H1 (cell line): ENCODE measurements at regions not wholly inside any gene's neighbourhood (a gene's known extent, or its start where the extent isn't known, plus 50 kb on each side); places are given as distances from the start of the nearest gene placed in this dataset.

ENCODE experiments used
- CTCF ChIA-PET: fragments of 300-600 bp; sonication (Branson Sonifier 250); formaldehyde crosslinking; loops from one replicate; lab custom pipeline; 2021; ENCODE audit not compliant: partially characterized antibody; lab: Charles Lee
- POLR2A ChIA-PET: fragments of 300-600 bp; sonication (Branson Sonifier 250); formaldehyde crosslinking; loops from one replicate; lab custom pipeline; 2021; ENCODE audit warnings: inconsistent platforms; ENCODE audit not compliant: partially characterized antibody; lab: Charles Lee
- DNase-seq, 2 experiments: peaks; one replicate each; pipeline versions ENCODE4 v3.0.0 to v3.0.0-alpha.2; 2010 to 2022; ENCODE audit warnings: low spot score in 2 of 2, low read depth in 1 of 2, mixed read lengths in 1 of 2
- FAIRE-seq: peaks from 2 replicates; lab custom pipeline; 2011; peaks lifted over from hg19 to GRCh38; lab: Jason Lieb, UNC
- H2AFZ ChIP-seq: 2 replicates; pipeline ENCODE4 v1.8.1; 2012; ENCODE audit warnings: low read length, inconsistent platforms
- H2AK5ac ChIP-seq: 2 replicates; pipeline ENCODE4 v1.6.1; 2013; ENCODE audit warnings: low read depth, low read length
- H2BK120ac ChIP-seq: replicated peaks from 2 replicates; pipeline ENCODE3; 2013; ENCODE audit warnings: low read depth, low read length, inconsistent platforms
- H2BK12ac ChIP-seq: 2 replicates; pipeline ENCODE4 v1.6.1; 2013; ENCODE audit warnings: low read depth, low read length
- H2BK15ac ChIP-seq: 2 replicates; pipeline ENCODE4 v1.6.1; 2013; ENCODE audit warnings: low read length
- H2BK20ac ChIP-seq: 2 replicates; pipeline ENCODE4 v1.6.1; 2013; ENCODE audit warnings: low read length
- H2BK5ac ChIP-seq: 2 replicates; pipeline ENCODE4 v1.6.1; 2013; ENCODE audit warnings: low read depth, low read length
- H3K14ac ChIP-seq: 2 replicates; pipeline ENCODE4 v1.6.1; 2013; ENCODE audit warnings: inconsistent platforms; ENCODE audit not compliant: insufficient read length
- H3K18ac ChIP-seq: 2 replicates; pipeline ENCODE4 v1.6.1; 2013; ENCODE audit warnings: low read length; ENCODE audit errors: extremely low read depth
- H3K23ac ChIP-seq: 2 replicates; pipeline ENCODE4 v1.6.1; 2013; ENCODE audit warnings: inconsistent platforms; ENCODE audit not compliant: insufficient read length
- H3K23me2 ChIP-seq: 2 replicates; pipeline ENCODE4 v1.6.1; 2013; ENCODE audit warnings: low read depth, low read length
- H3K27ac ChIP-seq: 2 replicates; pipeline ENCODE4 v1.6.1; 2011; ENCODE audit warnings: low read depth, low read length, inconsistent platforms
- H3K27me3 ChIP-seq, 4 experiments: replicated peaks in 1 of 4; 1 replicate in 1 of 4; 2 replicates in 3 of 4; pipeline versions ENCODE4 v1.6.1 to v1.8.1; 2011 to 2013; ENCODE audit warnings: low read length in 3 of 4, mild to moderate bottlenecking in 3 of 4, inconsistent platforms in 2 of 4, mixed read lengths in 2 of 4, moderate library complexity in 1 of 4; ENCODE audit not compliant: control insufficient read depth in 3 of 4, insufficient read depth in 3 of 4; ENCODE audit errors: extremely low read depth in 1 of 4
- H3K36me3 ChIP-seq, 4 experiments: 2 replicates each; pipeline versions ENCODE4 v1.6.1 to v1.8.1; 2011 to 2013; ENCODE audit warnings: mild to moderate bottlenecking in 4 of 4, low read length in 3 of 4, moderate library complexity in 2 of 4, control low read depth in 1 of 4, inconsistent platforms in 1 of 4; ENCODE audit not compliant: insufficient read depth in 4 of 4, control insufficient read depth in 2 of 4
- H3K4ac ChIP-seq: replicated peaks from 2 replicates; pipeline ENCODE3; 2013; ENCODE audit warnings: low read length, low read depth, mixed read lengths, inconsistent platforms; ENCODE audit not compliant: insufficient read length
- H3K4me1 ChIP-seq, 4 experiments: replicated peaks in 1 of 4; 1 replicate in 1 of 4; 2 replicates in 3 of 4; pipeline versions ENCODE4 v1.6.1 to v1.8.1; 2011 to 2013; ENCODE audit warnings: low read length in 3 of 4, inconsistent platforms in 2 of 4, mixed read lengths in 1 of 4; ENCODE audit not compliant: insufficient read depth in 4 of 4, control insufficient read depth in 3 of 4
- H3K4me2 ChIP-seq, 2 experiments: 2 replicates each; pipeline versions ENCODE4 v1.6.1 to v1.8.1; 2011 to 2013; ENCODE audit warnings: low read depth in 2 of 2, low read length in 2 of 2, control low read depth in 1 of 2, inconsistent platforms in 1 of 2, mild to moderate bottlenecking in 1 of 2; ENCODE audit not compliant: insufficient read depth in 1 of 2
- H3K4me3 ChIP-seq, 4 experiments: fragments of 200-600, 300-600 bp in 1 of 4; sonication (generic), shearing (Covaris generic), sonication (Bioruptor Twin) in 1 of 4; 2 replicates each; pipeline versions ENCODE4 v1.5.1 to v1.8.1; 2011 to 2016; ENCODE audit warnings: low read length in 4 of 4, low read depth in 3 of 4, control low read depth in 2 of 4, inconsistent platforms in 2 of 4, mild to moderate bottlenecking in 2 of 4, mixed read lengths in 1 of 4, moderate library complexity in 1 of 4; ENCODE audit not compliant: insufficient read depth in 2 of 4; ENCODE audit errors: extremely low read depth in 1 of 4
- H3K56ac ChIP-seq: replicated peaks from 2 replicates; pipeline ENCODE3; 2013; ENCODE audit warnings: low read depth, mild to moderate bottlenecking, mixed read lengths, low read length, inconsistent platforms; ENCODE audit not compliant: insufficient read length
- H3K79me1 ChIP-seq: 2 replicates; pipeline ENCODE4 v1.6.1; 2013; ENCODE audit warnings: low read depth, low read length, control low read depth
- H3K79me2 ChIP-seq, 2 experiments: 2 replicates each; pipeline versions ENCODE4 v1.6.1 to v1.8.1; 2012 to 2013; ENCODE audit warnings: low read length in 2 of 2, mild to moderate bottlenecking in 2 of 2, inconsistent platforms in 1 of 2; ENCODE audit not compliant: insufficient read depth in 2 of 2, control insufficient read depth in 1 of 2
- H3K9ac ChIP-seq, 4 experiments: replicated peaks in 1 of 4; 1 replicate in 1 of 4; 2 replicates in 3 of 4; pipeline versions ENCODE4 v1.6.1 to v1.8.1; 2011 to 2013; ENCODE audit warnings: low read depth in 3 of 4, low read length in 3 of 4, control low read depth in 2 of 4, mild to moderate bottlenecking in 2 of 4, moderate library complexity in 2 of 4, inconsistent platforms in 1 of 4; ENCODE audit errors: extremely low read depth in 1 of 4
- H3K9me3 ChIP-seq, 2 experiments: 2 replicates each; pipeline versions ENCODE4 v1.6.1 to v1.8.1; 2012 to 2013; ENCODE audit warnings: mild to moderate bottlenecking in 2 of 2, moderate library complexity in 2 of 2, control low read depth in 1 of 2, inconsistent platforms in 1 of 2, low read depth in 1 of 2, low read length in 1 of 2, mixed read lengths in 1 of 2; ENCODE audit not compliant: insufficient read depth in 2 of 2
- H4K20me1 ChIP-seq, 2 experiments: replicated peaks in 1 of 2; 2 replicates each; pipeline versions ENCODE3 to v1.8.1; 2011 to 2013; ENCODE audit warnings: inconsistent platforms in 2 of 2, low read length in 2 of 2, mild to moderate bottlenecking in 1 of 2; ENCODE audit not compliant: insufficient read depth in 2 of 2, control insufficient read depth in 1 of 2
- H4K5ac ChIP-seq: 2 replicates; pipeline ENCODE4 v1.6.1; 2013; ENCODE audit warnings: low read length, low read depth, mixed read lengths, inconsistent platforms; ENCODE audit not compliant: insufficient read length
- H4K8ac ChIP-seq: 2 replicates; pipeline ENCODE4 v1.8.0; 2013; ENCODE audit warnings: mild to moderate bottlenecking, moderate library complexity, low read length, inconsistent platforms; ENCODE audit not compliant: insufficient read depth; ENCODE audit errors: extremely low read depth
- H4K91ac ChIP-seq: replicated peaks from 2 replicates; pipeline ENCODE3; 2013; ENCODE audit warnings: low read length, mixed read lengths, inconsistent platforms; ENCODE audit not compliant: insufficient read length
- ASH2L ChIP-seq: fragments of 200-600, 300-600 bp; sonication (generic); IDR thresholded peaks from one replicate; pipeline ENCODE4 v1.7.1; 2017; ENCODE audit warnings: low read length
- CBX5 ChIP-seq: fragments of 300-800, 300-1000 bp; sonication (generic); IDR thresholded peaks from 2 replicates; pipeline ENCODE4 v1.7.1; 2016; ENCODE audit warnings: antibody characterized with exemption, low read length, low read depth
- CEBPB ChIP-seq: IDR thresholded peaks from 2 replicates; pipeline ENCODE4 v1.6.1; 2012; ENCODE audit warnings: low read depth, low read length
- CTBP2 ChIP-seq: IDR thresholded peaks from 2 replicates; pipeline ENCODE4 v1.7.0; 2011; ENCODE audit warnings: borderline replicate concordance, mild to moderate bottlenecking, moderate library complexity, mixed read lengths, low read length; ENCODE audit not compliant: insufficient read depth, insufficient read length
- JUN ChIP-seq: IDR thresholded peaks from 2 replicates; pipeline ENCODE4 v1.6.1; 2011; ENCODE audit warnings: low read depth, mild to moderate bottlenecking, improper control_type of control experiment, low read length
- JUND ChIP-seq: IDR thresholded peaks from 2 replicates; pipeline ENCODE4 v1.6.1; 2011; ENCODE audit warnings: mild to moderate bottlenecking, improper control_type of control experiment, low read length
- KDM4A ChIP-seq: IDR thresholded peaks from one replicate; pipeline ENCODE4 v1.7.1; 2012; ENCODE audit warnings: low read depth, mild to moderate bottlenecking, moderate library complexity, low read length, inconsistent platforms; ENCODE audit not compliant: severe bottlenecking
- MAFK ChIP-seq: IDR thresholded peaks from 2 replicates; pipeline ENCODE4 v1.6.1; 2012; ENCODE audit warnings: low read depth, mild to moderate bottlenecking, improper control_type of control experiment, low read length
- NANOG ChIP-seq: IDR thresholded peaks from 2 replicates; pipeline ENCODE4 v1.6.1; 2011; ENCODE audit warnings: low read length, low read depth, mild to moderate bottlenecking, inconsistent platforms; ENCODE audit not compliant: insufficient read depth, poor library complexity, severe bottlenecking
- POLR2AphosphoS5 ChIP-seq: IDR thresholded peaks from 2 replicates; pipeline ENCODE4 v1.6.1; 2011; ENCODE audit warnings: low read depth, low read length
- RXRA ChIP-seq: IDR thresholded peaks from 2 replicates; pipeline ENCODE4 v1.6.1; 2011; ENCODE audit warnings: low read depth, mild to moderate bottlenecking, low read length, moderate library complexity; ENCODE audit not compliant: insufficient read depth
- SP1 ChIP-seq: IDR thresholded peaks from 2 replicates; pipeline ENCODE4 v1.6.1; 2011; ENCODE audit warnings: low read depth, low read length
- SP2 ChIP-seq: IDR thresholded peaks from 2 replicates; pipeline ENCODE4 v1.6.1; 2012; ENCODE audit warnings: mild to moderate bottlenecking, low read length, inconsistent platforms
- TAF1 ChIP-seq: IDR thresholded peaks from 2 replicates; pipeline ENCODE4 v1.6.1; 2011; ENCODE audit warnings: mild to moderate bottlenecking, low read depth, low read length
- WGBS, 2 experiments: shearing (Covaris generic) in 1 of 2; methylation state at CpG; one replicate each; pipeline versions ENCODE4 v1.1.6 to v1.1.7; 2013 to 2015; ENCODE audit warnings: low lambda C conversion rate in 2 of 2, mixed read lengths in 2 of 2, inconsistent platforms in 1 of 2, low coverage in 1 of 2, missing lambda C conversion rate in 1 of 2; ENCODE audit not compliant: insufficient replicate concordance in 2 of 2, insufficient coverage in 1 of 2, insufficient read length in 1 of 2; ENCODE audit errors: extremely low coverage in 1 of 2, missing lambda C conversion rate in 1 of 2; 5-methylcytosine and 5-hydroxymethylcytosine counted together
- TF ChIP-seq, protein P1 (sequence below): IDR thresholded peaks from 2 replicates; pipeline ENCODE4 v1.6.1; 2012; ENCODE audit warnings: inconsistent platforms

GRCh38 chr9:73577848-73578247, 426.2 kb downstream of the ANXA1 start:
- H3K56ac ChIP-seq = no peak overlapping the region
- H3K27ac ChIP-seq = no peak overlapping the region
- H3K4ac ChIP-seq = no peak overlapping the region
- POLR2A ChIA-PET = no interaction called here
- H2AK5ac ChIP-seq = no peak overlapping the region
- H4K91ac ChIP-seq = no peak overlapping the region
- FAIRE-seq = no peak
- H2AFZ ChIP-seq = no peak overlapping the region
- no peak overlapping the region for H2BK20ac ChIP-seq
- H3K14ac ChIP-seq = no peak overlapping the region
- no peaks in the 10 kb centered on the region for H3K79me2 ChIP-seq
- CTCF ChIA-PET = interaction anchor here (0.7 to 1.0 kb wide), 2 partner anchors 12 to 27 kb away, joined by 3 to 4 read pairs; no protein-coding TSS in a partner anchor
- H2BK12ac ChIP-seq = no peak overlapping the region
- H4K20me1 ChIP-seq = no peaks in the 10 kb centered on the region
- no peak overlapping the region for H4K8ac ChIP-seq
- WGBS, 2 experiments = 94% methylated on average over 3 of the region's 3 CpGs; no CpG with 5 or more reads in 1 of the 2 experiments
- no peaks in the 10 kb centered on the region for H3K36me3 ChIP-seq
- no peaks in the 10 kb centered on the region for H3K23me2 ChIP-seq
- no peaks in the 10 kb centered on the region for H3K27me3 ChIP-seq
- no peak overlapping the region for H3K9ac ChIP-seq
- H3K18ac ChIP-seq = no peak overlapping the region
- H4K5ac ChIP-seq = no peak overlapping the region
- no peak overlapping the region for H2BK120ac ChIP-seq
- H3K4me2 ChIP-seq = no peak overlapping the region
- H3K79me1 ChIP-seq = no peaks in the 10 kb centered on the region
- no peak overlapping the region for H2BK5ac ChIP-seq
- H2BK15ac ChIP-seq = no peak overlapping the region
- no peak overlapping the region for H3K4me3 ChIP-seq
- no peaks in the 10 kb centered on the region for H3K4me1 ChIP-seq
- H3K9me3 ChIP-seq = no peaks in the 10 kb centered on the region
- DNase-seq = no peak
- H3K23ac ChIP-seq = no peak overlapping the region
- TF ChIP-seq TAF1 = no peak
- TF ChIP-seq, protein P1, sequence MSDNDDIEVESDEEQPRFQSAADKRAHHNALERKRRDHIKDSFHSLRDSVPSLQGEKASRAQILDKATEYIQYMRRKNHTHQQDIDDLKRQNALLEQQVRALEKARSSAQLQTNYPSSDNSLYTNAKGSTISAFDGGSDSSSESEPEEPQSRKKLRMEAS = no peak
- no peak for TF ChIP-seq JUN
- TF ChIP-seq KDM4A = no peak
- TF ChIP-seq CBX5 = no peak
- TF ChIP-seq NANOG = no peak
- no peak for TF ChIP-seq MAFK
- no peak for TF ChIP-seq SP1
- no peak for TF ChIP-seq CTBP2
- TF ChIP-seq CEBPB = no peak
- no peak for TF ChIP-seq POLR2AphosphoS5
- TF ChIP-seq JUND = no peak
- TF ChIP-seq SP2 = no peak
- no peak for TF ChIP-seq RXRA
- TF ChIP-seq ASH2L = no peak
